Lung microvascular endothelial cell (primary cell): ENCODE measurements at regions not wholly inside any gene's neighbourhood (a gene's known extent, or its start where the extent isn't known, plus 50 kb on each side); places are given as distances from the start of the nearest gene placed in this dataset.

Experiments used
- DNase-seq, 2 donors: peaks; one replicate each; pipeline versions ENCODE4 v3.0.0 to v3.0.0-alpha.2; 2010; ENCODE audit warnings: low read depth in 2 of 2

GRCh38 chr18:78803104-78803503, 176.5 kb upstream of the SALL3 start:
- no peak for DNase-seq

- no peak for DNase-seq
These were observed 175.2 kb upstream of the SALL3 start for GRCh38 chr18:78804206-78805030.

DNA sequence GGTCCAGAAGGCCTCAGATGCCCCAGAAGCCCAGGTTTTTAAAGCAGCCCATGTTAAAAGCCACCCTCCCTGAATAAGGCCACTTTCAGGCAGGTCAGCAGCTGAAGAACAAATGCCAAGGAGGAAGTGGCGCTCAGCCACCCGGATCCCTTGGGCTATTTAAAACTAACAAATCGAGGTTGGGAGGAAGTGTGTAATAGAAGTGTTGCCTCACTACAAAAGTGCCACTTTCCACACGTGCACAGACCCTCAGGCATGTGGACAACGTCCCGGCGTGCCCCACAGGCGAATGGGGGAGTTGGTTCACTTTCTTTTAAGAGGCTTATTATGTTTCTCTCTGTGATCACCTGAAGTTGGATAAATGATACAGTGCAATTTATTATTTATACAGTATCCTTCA, 173.8 kb upstream of the SALL3 start:
- no peak for DNase-seq

DNA sequence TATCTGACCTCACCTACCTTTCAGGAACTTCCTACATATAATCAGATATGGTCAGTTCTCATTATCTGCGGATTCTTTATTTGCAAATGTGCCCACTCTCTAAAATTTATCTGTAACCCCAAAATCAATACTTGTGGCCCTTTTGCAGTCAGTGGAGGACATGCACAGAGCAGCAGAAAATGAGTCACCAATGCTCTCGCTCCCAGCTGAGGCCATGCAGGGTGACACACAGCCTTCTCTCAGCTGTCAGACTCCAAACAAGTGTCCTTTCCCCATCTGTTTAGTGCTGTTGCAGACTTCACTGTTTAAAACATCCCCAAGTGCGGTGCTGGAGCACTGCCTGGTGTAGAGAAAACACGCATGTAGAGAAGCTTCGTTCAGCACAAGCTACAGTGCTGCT, 171.9 kb upstream of the SALL3 start:
- DNase-seq = no peak

DNA sequence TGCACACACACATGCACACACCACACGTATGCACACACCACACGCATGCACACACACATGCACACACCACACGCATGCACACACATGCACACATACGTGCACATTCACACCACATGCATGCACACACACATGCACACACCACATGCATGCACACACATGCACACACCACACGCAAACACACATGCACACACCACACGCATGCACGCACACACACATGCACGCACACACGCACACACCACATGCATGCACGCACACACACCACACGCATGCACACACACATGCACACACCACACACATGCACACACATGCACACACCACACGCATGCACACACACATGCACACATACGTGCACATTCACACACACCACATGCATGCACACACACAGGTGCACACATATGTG, 169.8 kb upstream of the SALL3 start:
- no peak for DNase-seq

- DNase-seq = no peak
These were observed 168.9 kb upstream of the SALL3 start for GRCh38 chr18:78810706-78811105.

GRCh38 chr18:78812067-78812466, 167.6 kb upstream of the SALL3 start:
- DNase-seq = no peak

DNA sequence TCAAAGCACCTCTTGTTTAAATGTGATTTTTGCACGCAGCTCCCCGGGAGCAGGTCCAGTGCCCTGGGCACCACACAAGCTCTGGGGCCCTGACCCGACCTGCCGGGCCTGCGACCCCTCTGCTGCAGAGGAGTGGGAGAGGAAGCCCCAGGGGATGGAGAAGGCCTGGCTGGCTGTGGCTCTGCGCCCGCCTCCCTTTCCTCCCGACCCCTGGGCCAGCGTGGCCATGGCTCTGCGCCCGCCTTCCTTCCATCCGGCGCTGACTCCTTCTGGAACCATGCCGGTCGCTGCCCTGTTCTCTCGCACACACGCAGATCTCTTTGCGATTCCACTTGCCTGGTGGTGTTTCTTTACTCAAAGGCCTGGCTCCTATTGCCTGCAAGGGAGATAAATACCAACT, 166.5 kb upstream of the SALL3 start:
- no peak for DNase-seq

GRCh38 chr18:78813936-78814710, 165.5 kb upstream of the SALL3 start:
- DNase-seq = no peak

- no peak for DNase-seq
These were observed 164.9 kb upstream of the SALL3 start for GRCh38 chr18:78814766-78815165.

DNA sequence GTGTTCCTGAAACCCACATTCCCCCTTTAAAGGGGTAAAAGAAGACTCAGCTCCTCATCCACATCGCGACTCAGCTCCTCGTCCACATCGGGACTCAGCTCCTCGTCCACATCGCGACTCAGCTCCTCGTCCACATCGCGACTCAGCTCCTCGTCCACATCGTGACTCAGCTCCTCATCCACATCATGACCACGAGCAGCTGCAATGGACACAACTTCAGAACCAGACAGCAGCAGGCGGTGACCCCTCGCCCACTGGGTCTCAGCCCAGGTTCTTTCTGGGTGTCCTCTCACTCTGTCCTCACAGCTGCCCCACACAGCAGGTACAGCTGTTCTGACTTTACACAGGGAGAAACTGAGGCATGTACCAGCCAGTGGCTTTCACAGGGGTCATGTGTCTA, 163.5 kb upstream of the SALL3 start:
- no peak for DNase-seq

DNA sequence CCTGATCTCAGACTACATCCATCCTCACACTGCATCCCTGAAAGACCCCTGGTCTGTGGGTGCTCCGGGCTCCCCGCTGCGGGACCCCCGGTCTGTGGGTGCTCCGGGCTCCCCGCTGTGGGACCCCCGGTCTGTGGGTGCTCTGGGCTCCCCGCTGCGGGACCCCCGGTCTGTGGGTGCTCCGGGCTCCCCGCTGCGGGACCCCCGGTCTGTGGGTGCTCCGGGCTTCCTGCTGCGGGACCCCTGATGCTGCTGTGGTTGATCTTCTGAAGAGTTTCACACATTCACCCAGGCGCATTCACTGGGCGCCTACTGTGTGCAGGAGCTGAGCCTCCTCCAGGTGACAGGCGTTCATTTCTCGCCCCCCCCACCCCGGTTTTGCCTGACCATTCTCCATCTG, 162.7 kb upstream of the SALL3 start:
- DNase-seq = no peak

DNA sequence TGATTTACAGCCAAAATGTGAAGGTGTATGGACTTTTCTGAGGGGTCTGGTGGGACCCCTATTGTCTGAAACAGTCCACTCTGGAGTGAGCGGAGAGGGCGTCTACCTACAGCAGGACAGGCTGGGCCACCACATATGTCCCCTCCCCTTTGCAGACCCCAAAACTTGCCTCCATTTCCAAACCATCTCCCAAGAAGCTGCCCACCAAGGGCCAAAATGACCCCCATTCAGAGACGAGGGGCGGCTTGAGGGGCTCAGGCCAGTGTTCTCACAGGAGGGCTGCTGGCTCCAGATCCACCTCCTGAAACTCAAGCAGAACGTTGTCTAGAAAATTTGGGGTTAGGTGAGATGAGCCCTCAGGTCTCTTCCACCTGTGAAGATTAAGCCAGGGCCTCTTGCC, 161.1 kb upstream of the SALL3 start:
- DNase-seq = no peak

- DNase-seq = no peak
These were observed 160.7 kb upstream of the SALL3 start for GRCh38 chr18:78818961-78819360.

GRCh38 chr18:78820161-78820834, 159.3 kb upstream of the SALL3 start:
- no peak for DNase-seq

- DNase-seq = no peak
These were observed 158.2 kb upstream of the SALL3 start for GRCh38 chr18:78821396-78821795.

- DNase-seq = no peak
These were observed 157.3 kb upstream of the SALL3 start for GRCh38 chr18:78822171-78822948.

DNA sequence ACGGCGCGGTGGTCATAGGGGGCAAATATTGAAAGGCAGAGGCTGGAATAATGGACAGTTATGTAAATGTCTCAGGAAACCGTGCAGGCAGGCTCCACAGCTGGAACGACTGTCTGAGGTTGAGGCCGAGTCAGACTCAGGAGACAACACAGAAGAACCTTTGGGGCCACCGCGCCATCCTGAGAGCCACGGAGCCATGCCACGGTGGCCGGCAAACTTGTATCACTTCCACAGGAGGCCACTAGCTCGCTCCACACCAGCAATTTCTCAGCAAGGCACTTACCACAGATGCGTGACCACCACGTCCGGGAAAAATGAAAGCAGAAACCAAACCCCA, 156.7 kb upstream of the SALL3 start:
- no peak for DNase-seq

DNA sequence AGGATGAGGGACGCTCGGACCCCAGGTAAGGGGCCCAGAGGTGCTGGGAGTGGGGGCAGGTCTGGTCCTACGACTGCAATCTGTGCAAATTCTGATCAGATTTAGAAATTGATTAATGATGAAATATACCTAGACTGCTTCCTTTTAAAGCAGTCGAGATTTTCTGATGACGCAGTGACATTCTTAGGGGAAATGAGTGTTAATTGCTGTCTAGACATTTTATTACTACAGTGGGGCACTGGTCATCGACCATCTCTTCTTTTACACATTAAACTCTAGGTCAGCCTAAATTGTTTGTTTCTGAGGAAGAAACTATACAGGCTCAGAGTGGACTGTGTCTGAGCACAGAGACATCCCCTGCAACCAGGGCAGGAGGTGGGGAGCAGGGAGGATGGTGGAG, 154.4 kb upstream of the SALL3 start:
- no peak for DNase-seq

- no peak for DNase-seq
These were observed 153.0 kb upstream of the SALL3 start for GRCh38 chr18:78826631-78827030.

- no peak for DNase-seq
These were observed 152.5 kb upstream of the SALL3 start for GRCh38 chr18:78827141-78827540.

GRCh38 chr18:78828131-78828530, 151.5 kb upstream of the SALL3 start:
- DNase-seq = no peak
